ENCODE measurements at regions not wholly inside any gene's neighbourhood (a gene's known extent, or its start where the extent isn't known, plus 50 kb on each side); places are given as distances from the start of the nearest gene placed in this dataset.

- Histone ChIP-seq H3K27me3 (ENCODE audit: insufficient read depth, low read depth) (no peaks in the 10 kb centered on the region), H3K36me3 (ENCODE audit: insufficient read depth) (no peaks in the 10 kb centered on the region), H2AFZ (ENCODE audit: low read depth) (no peak overlapping the region), H3K4me2 (no peak overlapping the region), H4K20me1 (ENCODE audit: insufficient read depth) (no peaks in the 10 kb centered on the region), H3K4me1 (ENCODE audit: low read depth, poor library complexity, severe bottlenecking) (no peaks in the 10 kb centered on the region), H3K79me2 (ENCODE audit: insufficient read depth, low read depth) (no peaks in the 10 kb centered on the region), H3K9ac (no peak overlapping the region), H3K4me3 (IDR thresholded peaks at IDR 0.05; ENCODE audit: insufficient read depth, low read depth, low read length) (no peak overlapping the region), H3K27ac (no peak overlapping the region)
- no peak for TF ChIP-seq CTCF (conservative IDR thresholded peaks at IDR 0.05; ENCODE audit: low read depth, low read length)
Measured at GRCh38 chr5:3362606-3362910, 233.1 kb upstream of the IRX1 start.

GRCh38 chr5:3361811-3362605, 233.6 kb upstream of the IRX1 start:
- no peak overlapping the region for H3K27ac ChIP-seq
- H2AFZ ChIP-seq (ENCODE audit: low read depth) = no peak overlapping the region
- no peaks in the 10 kb centered on the region for H3K36me3 ChIP-seq (ENCODE audit: insufficient read depth)
- no peaks in the 10 kb centered on the region for H3K79me2 ChIP-seq (ENCODE audit: insufficient read depth, low read depth)
- H4K20me1 ChIP-seq (ENCODE audit: insufficient read depth) = no peaks in the 10 kb centered on the region
- H3K4me3 ChIP-seq (IDR thresholded peaks at IDR 0.05; ENCODE audit: insufficient read depth, low read depth, low read length) = no peak overlapping the region
- no peak overlapping the region for H3K9ac ChIP-seq
- no peaks in the 10 kb centered on the region for H3K27me3 ChIP-seq (ENCODE audit: insufficient read depth, low read depth)
- no peaks in the 10 kb centered on the region for H3K4me1 ChIP-seq (ENCODE audit: low read depth, poor library complexity, severe bottlenecking)
- no peak for TF ChIP-seq CTCF (conservative IDR thresholded peaks at IDR 0.05; ENCODE audit: low read depth, low read length)
- no peak overlapping the region for H3K4me2 ChIP-seq

- Histone ChIP-seq H3K4me1 (ENCODE audit: low read depth, poor library complexity, severe bottlenecking) (no peaks in the 10 kb centered on the region), H3K4me3 (IDR thresholded peaks at IDR 0.05; ENCODE audit: insufficient read depth, low read depth, low read length) (no peak overlapping the region), H2AFZ (ENCODE audit: low read depth) (no peak overlapping the region), H3K36me3 (ENCODE audit: insufficient read depth) (no peaks in the 10 kb centered on the region), H4K20me1 (ENCODE audit: insufficient read depth) (no peaks in the 10 kb centered on the region), H3K4me2 (no peak overlapping the region), H3K9ac (no peak overlapping the region), H3K27me3 (ENCODE audit: insufficient read depth, low read depth) (no peaks in the 10 kb centered on the region), H3K27ac (no peak overlapping the region), H3K79me2 (ENCODE audit: insufficient read depth, low read depth) (no peaks in the 10 kb centered on the region)
- TF ChIP-seq CTCF (conservative IDR thresholded peaks at IDR 0.05; ENCODE audit: low read depth, low read length) = no peak
Measured at GRCh38 chr5:3359642-3360041, 236.0 kb upstream of the IRX1 start.

GRCh38 chr5:3357291-3357690, 238.3 kb upstream of the IRX1 start:
- Histone ChIP-seq H3K27me3 (ENCODE audit: insufficient read depth, low read depth) (no peaks in the 10 kb centered on the region), H4K20me1 (ENCODE audit: insufficient read depth) (no peaks in the 10 kb centered on the region), H3K4me3 (IDR thresholded peaks at IDR 0.05; ENCODE audit: insufficient read depth, low read depth, low read length) (no peak overlapping the region), H3K4me2 (no peak overlapping the region), H2AFZ (ENCODE audit: low read depth) (no peak overlapping the region), H3K9ac (no peak overlapping the region), H3K36me3 (ENCODE audit: insufficient read depth) (no peaks in the 10 kb centered on the region), H3K79me2 (ENCODE audit: insufficient read depth, low read depth) (no peaks in the 10 kb centered on the region), H3K4me1 (ENCODE audit: low read depth, poor library complexity, severe bottlenecking) (no peaks in the 10 kb centered on the region), H3K27ac (no peak overlapping the region)
- no peak for TF ChIP-seq CTCF (conservative IDR thresholded peaks at IDR 0.05; ENCODE audit: low read depth, low read length)

Measured in KMS-11 (cell line).